Esophagus squamous epithelium (tissue), 5 donors: ENCODE measurements at regions not wholly inside any gene's neighbourhood (a gene's known extent, or its start where the extent isn't known, plus 50 kb on each side); places are given as distances from the start of the nearest gene placed in this dataset.
"Not testable (repeated sequence)": the region's sequence is repeated elsewhere in the genome, so short reads cannot be mapped to it uniquely, and the experiment has no call there.

ENCODE experiments used
- DNase-seq: peaks from one replicate; lab custom pipeline; 2025; lab: John Stamatoyannopoulos, UW
- H3K27ac ChIP-seq, 4 donors: fragments of 200-600 bp; sonication (generic); one replicate each; pipeline ENCODE4 v1.5.1; 2016 to 2019; ENCODE audit warnings: mild to moderate bottlenecking in 1 of 4
- H3K27me3 ChIP-seq, 4 donors: fragments of 200-600 bp; sonication (generic); 1 replicate in 3 of 4; 2 replicates in 1 of 4; pipeline versions ENCODE4 v1.5.1 to v1.6.0; 2017 to 2021; ENCODE audit warnings: antibody characterized with exemption in 1 of 4
- H3K36me3 ChIP-seq, 3 donors: fragments of 200-600 bp; sonication (generic); one replicate each; pipeline ENCODE4 v1.5.1; 2016 to 2019
- H3K4me1 ChIP-seq, 3 donors: fragments of 200-600 bp; sonication (generic); one replicate each; pipeline ENCODE4 v1.5.1; 2017 to 2019
- H3K4me3 ChIP-seq, 4 donors: fragments of 200-600 bp; sonication (generic); 1 replicate in 3 of 4; 2 replicates in 1 of 4; pipeline ENCODE4 v1.5.1; 2016 to 2019; ENCODE audit warnings: mild to moderate bottlenecking in 2 of 4, moderate library complexity in 1 of 4
- H3K9me3 ChIP-seq, 3 donors: fragments of 200-600 bp; sonication (generic); one replicate each; pipeline ENCODE4 v1.5.1; 2016 to 2019
- POLR2A ChIP-seq, 4 donors: fragments of 450-650 bp; IDR thresholded peaks; one replicate each; pipeline ENCODE4 v1.6.1; 2017; ENCODE audit warnings: antibody characterized with exemption in 4 of 4, mild to moderate bottlenecking in 4 of 4, moderate library complexity in 3 of 4
- WGBS, 2 donors: methylation state at CpG; one replicate each; pipeline ENCODE4 v1.1.5; 2018; 5-methylcytosine and 5-hydroxymethylcytosine counted together
- intact Hi-C: fragments of 100-400 bp; cut with DNase I; formaldehyde crosslinking; loops from one replicate; pipeline ENCODE4 v1.15.0; 2022
- TF ChIP-seq, protein P1 (sequence below), 6 experiments: fragments of 450-650 bp in 4 of 6; fragments of 200-600 bp in 2 of 6; sonication (generic) in 2 of 6; IDR thresholded peaks; one replicate each; pipeline ENCODE4 v1.5.1; 2016 to 2019; ENCODE audit warnings: antibody characterized with exemption in 6 of 6, mild to moderate bottlenecking in 4 of 6, moderate library complexity in 4 of 6
- donor health status: DM: yes; HTN: yes; CAD: no.

DNA sequence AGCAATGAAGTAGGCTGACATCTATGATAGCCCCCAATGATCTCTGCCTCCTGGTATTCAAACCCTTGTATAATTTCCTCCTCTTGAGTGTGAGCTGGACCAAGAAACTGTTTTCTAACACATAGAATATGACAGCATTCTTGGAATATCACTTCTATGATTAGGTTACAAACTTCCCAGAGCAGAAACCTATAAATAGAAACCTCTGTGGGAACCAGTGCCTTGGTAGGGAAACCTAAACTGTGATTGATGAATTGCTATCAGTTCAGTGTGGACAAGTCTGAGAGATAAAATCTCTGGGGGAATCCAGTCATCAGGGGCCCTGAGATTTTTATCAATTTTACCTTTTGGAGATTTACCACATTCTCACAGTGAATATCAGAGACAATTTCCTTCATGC, 756.5 kb upstream of the AGA start:
- H3K27ac ChIP-seq = no peak overlapping the region
- intact Hi-C loops = no loop called here
- no peaks in the 10 kb centered on the region for H3K9me3 ChIP-seq
- no peak for DNase-seq
- no peaks in the 10 kb centered on the region for H3K27me3 ChIP-seq
- TF ChIP-seq, protein P1, sequence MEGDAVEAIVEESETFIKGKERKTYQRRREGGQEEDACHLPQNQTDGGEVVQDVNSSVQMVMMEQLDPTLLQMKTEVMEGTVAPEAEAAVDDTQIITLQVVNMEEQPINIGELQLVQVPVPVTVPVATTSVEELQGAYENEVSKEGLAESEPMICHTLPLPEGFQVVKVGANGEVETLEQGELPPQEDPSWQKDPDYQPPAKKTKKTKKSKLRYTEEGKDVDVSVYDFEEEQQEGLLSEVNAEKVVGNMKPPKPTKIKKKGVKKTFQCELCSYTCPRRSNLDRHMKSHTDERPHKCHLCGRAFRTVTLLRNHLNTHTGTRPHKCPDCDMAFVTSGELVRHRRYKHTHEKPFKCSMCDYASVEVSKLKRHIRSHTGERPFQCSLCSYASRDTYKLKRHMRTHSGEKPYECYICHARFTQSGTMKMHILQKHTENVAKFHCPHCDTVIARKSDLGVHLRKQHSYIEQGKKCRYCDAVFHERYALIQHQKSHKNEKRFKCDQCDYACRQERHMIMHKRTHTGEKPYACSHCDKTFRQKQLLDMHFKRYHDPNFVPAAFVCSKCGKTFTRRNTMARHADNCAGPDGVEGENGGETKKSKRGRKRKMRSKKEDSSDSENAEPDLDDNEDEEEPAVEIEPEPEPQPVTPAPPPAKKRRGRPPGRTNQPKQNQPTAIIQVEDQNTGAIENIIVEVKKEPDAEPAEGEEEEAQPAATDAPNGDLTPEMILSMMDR (IDR thresholded peaks at IDR 0.05) = no peak
- TF ChIP-seq POLR2A (IDR thresholded peaks at IDR 0.05) = no peak
- no peak overlapping the region for H3K4me3 ChIP-seq
- no peaks in the 10 kb centered on the region for H3K36me3 ChIP-seq
- no peaks in the 10 kb centered on the region for H3K4me1 ChIP-seq

- 43 to 55% methylated on average over 1 of the region's 1 CpG for WGBS, 2 donors
- intact Hi-C loops = no loop called here
Observed at GRCh38 chr4:178202422-178202821, 760.2 kb upstream of the AGA start.

GRCh38 chr4:178205826-178206225, 763.6 kb upstream of the AGA start:
- H3K36me3 ChIP-seq = no peaks in the 10 kb centered on the region
- WGBS, 2 donors = 77 to 90% methylated on average over 1 of the region's 1 CpG

More at GRCh38 chr4:178202422-178202821, 760.2 kb upstream of the AGA start:
- Histone ChIP-seq H3K4me3 (no peak overlapping the region), H3K4me1 (no peaks in the 10 kb centered on the region), H3K36me3 (no peaks in the 10 kb centered on the region), H3K27ac (no peak overlapping the region), H3K27me3 (no peaks in the 10 kb centered on the region), H3K9me3 (peaks cover 0 to 3% (median 0%) of the 10 kb centered on the region in 3 donors)
- TF ChIP-seq POLR2A (IDR thresholded peaks at IDR 0.05) = no peak
- DNase-seq = no peak

DNA sequence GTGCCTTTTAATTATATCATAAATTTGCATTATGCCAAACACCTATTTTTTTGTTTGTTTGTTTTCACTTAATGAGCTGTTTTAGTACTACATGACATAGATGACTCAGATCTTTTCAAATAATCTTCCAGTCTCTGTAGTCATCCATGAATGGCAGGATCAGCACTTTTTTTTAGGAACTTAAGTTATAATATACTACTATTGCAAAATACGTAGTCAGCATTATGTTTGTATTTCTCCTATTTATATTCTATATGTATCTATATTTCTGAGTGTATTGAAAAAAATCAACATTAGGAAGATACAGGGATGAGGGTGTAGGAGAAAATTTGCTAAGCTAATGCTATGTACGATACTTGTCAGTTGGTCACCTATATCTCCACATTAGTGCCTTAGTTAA, 773.1 kb upstream of the AGA start:
- Histone ChIP-seq H3K4me1 (no peaks in the 10 kb centered on the region), H3K36me3 (no peaks in the 10 kb centered on the region), H3K9me3 (no peaks in the 10 kb centered on the region), H3K27me3 (no peaks in the 10 kb centered on the region), H3K27ac (no peak overlapping the region), H3K4me3 (no peak overlapping the region)
- TF ChIP-seq POLR2A (IDR thresholded peaks at IDR 0.05) = no peak
- TF ChIP-seq, protein P1 (IDR thresholded peaks at IDR 0.05) = no peak
- WGBS, 2 donors = 75 to 82% methylated on average over 2 of the region's 2 CpGs
- intact Hi-C loops = no loop called here
- DNase-seq = no peak

More at GRCh38 chr4:178205826-178206225, 763.6 kb upstream of the AGA start:
- peaks cover 0 to 7% (median 0%) of the 10 kb centered on the region in 3 donors for H3K9me3 ChIP-seq
- no peak for TF ChIP-seq POLR2A (IDR thresholded peaks at IDR 0.05)
- TF ChIP-seq, protein P1 (IDR thresholded peaks at IDR 0.05) = no peak
- no peaks in the 10 kb centered on the region for H3K27me3 ChIP-seq
- DNase-seq = no peak
- no peaks in the 10 kb centered on the region for H3K4me1 ChIP-seq
- H3K27ac ChIP-seq = no peak overlapping the region
- intact Hi-C loops = no loop called here
- no peak overlapping the region for H3K4me3 ChIP-seq

DNA sequence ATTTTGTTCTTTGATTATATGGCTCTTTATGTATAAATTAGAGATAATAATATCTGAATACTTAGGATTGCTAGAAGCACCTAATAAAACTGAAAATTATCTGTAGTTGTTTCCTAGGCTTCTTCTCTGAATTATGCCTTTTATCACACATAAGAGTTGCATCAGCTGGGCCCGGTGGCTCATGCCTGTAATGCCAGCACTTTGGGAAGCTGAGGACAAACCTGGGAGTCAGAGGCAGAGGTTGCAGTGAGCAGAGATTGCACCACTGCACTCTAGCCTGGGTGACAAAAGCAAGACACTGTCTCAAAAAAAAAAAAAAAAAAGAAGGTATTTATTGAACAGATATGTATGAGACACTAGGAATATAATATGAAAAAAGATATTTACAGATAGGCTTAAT, 773.5 kb upstream of the AGA start:
- no peak overlapping the region for H3K27ac ChIP-seq
- intact Hi-C loops = no loop called here
- no peaks in the 10 kb centered on the region for H3K36me3 ChIP-seq
- H3K9me3 ChIP-seq = no peaks in the 10 kb centered on the region
- DNase-seq = no peak
- no peak overlapping the region for H3K4me3 ChIP-seq
- no peaks in the 10 kb centered on the region for H3K27me3 ChIP-seq
- WGBS, 2 donors = 61 to 89% methylated on average over 1 of the region's 1 CpG
- TF ChIP-seq, protein P1 (IDR thresholded peaks at IDR 0.05) = no peak
- no peak for TF ChIP-seq POLR2A (IDR thresholded peaks at IDR 0.05)
- H3K4me1 ChIP-seq = no peaks in the 10 kb centered on the region

DNA sequence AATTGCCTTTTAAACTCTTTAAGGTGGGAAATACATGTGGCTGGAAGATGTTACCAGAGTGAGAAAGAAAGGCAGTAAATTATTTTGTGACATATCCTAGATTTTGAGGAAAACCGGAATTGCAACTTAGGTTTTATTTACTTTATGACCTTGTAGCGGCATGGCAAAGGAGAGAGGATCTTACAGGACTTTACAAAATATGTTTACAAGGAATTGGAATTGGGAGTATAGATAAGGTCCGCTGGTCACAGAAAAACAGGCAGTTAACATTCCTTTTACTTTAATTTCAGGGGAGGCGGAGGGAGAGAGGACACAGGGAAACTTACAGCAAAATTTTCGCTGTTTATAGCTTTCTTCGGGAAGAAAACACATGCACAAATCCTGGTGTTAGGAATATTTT, 784.2 kb upstream of the AGA start:
- WGBS, 2 donors = 52 to 60% methylated on average over 5 of the region's 6 CpGs
- intact Hi-C loops, H3K36me3 ChIP-seq, H3K27ac ChIP-seq, H3K9me3 ChIP-seq, H3K4me3 ChIP-seq, H3K27me3 ChIP-seq, DNase-seq, H3K4me1 ChIP-seq: not testable (repeated sequence)
